Astrocyte (in vitro differentiated cells and primary cell): ENCODE measurements at regions not wholly inside any gene's neighbourhood (a gene's known extent, or its start where the extent isn't known, plus 50 kb on each side); places are given as distances from the start of the nearest gene placed in this dataset.

Experiments used
- DNase-seq: peaks from one replicate; pipeline ENCODE4 v3.0.0-alpha.2; 2010; ENCODE audit warnings: low read depth
- FAIRE-seq: peaks from 2 replicates; lab custom pipeline; 2011; peaks lifted over from hg19 to GRCh38; lab: Jason Lieb, UNC
- H2AFZ ChIP-seq: 2 replicates; pipeline ENCODE4 v1.6.0; 2012; ENCODE audit warnings: low read depth, low read length, inconsistent platforms
- H3K27ac ChIP-seq: 2 replicates; pipeline ENCODE4 v1.5.1; 2011; ENCODE audit warnings: low read depth, low read length, inconsistent platforms
- H3K27me3 ChIP-seq: 2 replicates; pipeline ENCODE4 v1.6.0; 2011; ENCODE audit warnings: low read length, inconsistent platforms; ENCODE audit not compliant: insufficient read depth
- H3K36me3 ChIP-seq: 2 replicates; pipeline ENCODE4 v1.5.1; 2011; ENCODE audit warnings: low read length, inconsistent platforms; ENCODE audit not compliant: insufficient read depth
- H3K4me1 ChIP-seq: 2 replicates; pipeline ENCODE4 v1.5.1; 2011; ENCODE audit warnings: low read length, inconsistent platforms; ENCODE audit not compliant: insufficient read depth
- H3K4me2 ChIP-seq: 2 replicates; pipeline ENCODE4 v1.6.0; 2012; ENCODE audit warnings: low read length, inconsistent platforms
- H3K4me3 ChIP-seq: 2 replicates; pipeline ENCODE4 v1.5.1; 2011; ENCODE audit warnings: low read depth, mild to moderate bottlenecking, low read length, inconsistent platforms; ENCODE audit not compliant: insufficient read depth
- H3K79me2 ChIP-seq: 2 replicates; pipeline ENCODE4 v1.6.0; 2012; ENCODE audit warnings: mild to moderate bottlenecking, low read length, inconsistent platforms; ENCODE audit not compliant: insufficient read depth
- H3K9ac ChIP-seq: 2 replicates; pipeline ENCODE4 v1.6.0; 2012; ENCODE audit warnings: mild to moderate bottlenecking, low read length, inconsistent platforms
- H3K9me3 ChIP-seq: 2 replicates; pipeline ENCODE4 v1.5.1; 2012; ENCODE audit warnings: low read depth, mild to moderate bottlenecking, low read length, inconsistent platforms; ENCODE audit not compliant: insufficient read depth
- H4K20me1 ChIP-seq: 2 replicates; pipeline ENCODE4 v1.6.0; 2012; ENCODE audit warnings: low read length, inconsistent platforms; ENCODE audit not compliant: insufficient read depth
- H3K27ac Mint-ChIP-seq: one replicate; pipeline ENCODE4 v1.8.0; 2021; ENCODE audit warnings: mild to moderate bottlenecking, mixed read lengths; ENCODE audit not compliant: unreplicated experiment
- H3K27me3 Mint-ChIP-seq: one replicate; pipeline ENCODE4 v1.8.0; 2021; ENCODE audit warnings: low read depth, mixed read lengths; ENCODE audit not compliant: unreplicated experiment
- H3K36me3 Mint-ChIP-seq: one replicate; pipeline ENCODE4 v1.8.0; 2021; ENCODE audit warnings: low read depth, mixed read lengths; ENCODE audit not compliant: unreplicated experiment
- H3K4me1 Mint-ChIP-seq: one replicate; pipeline ENCODE4 v1.8.0; 2021; ENCODE audit warnings: low read depth, mixed read lengths; ENCODE audit not compliant: unreplicated experiment
- H3K4me3 Mint-ChIP-seq: one replicate; pipeline ENCODE4 v1.8.0; 2021; ENCODE audit warnings: mild to moderate bottlenecking, moderate library complexity, mixed read lengths; ENCODE audit not compliant: unreplicated experiment
- H3K9me3 Mint-ChIP-seq: one replicate; pipeline ENCODE4 v1.8.0; 2021; ENCODE audit warnings: mild to moderate bottlenecking, mixed read lengths; ENCODE audit not compliant: unreplicated experiment
- EZH2 ChIP-seq: IDR thresholded peaks from 2 replicates; pipeline ENCODE4 v1.6.1; 2012; ENCODE audit warnings: mild to moderate bottlenecking, low read length, inconsistent platforms; ENCODE audit not compliant: insufficient read depth
- TF ChIP-seq, protein P1 (sequence below): IDR thresholded peaks from 2 replicates; pipeline ENCODE4 v1.5.1; 2011; ENCODE audit warnings: low read depth, mild to moderate bottlenecking, inconsistent platforms, low read length, moderate library complexity; ENCODE audit not compliant: insufficient read depth

DNA sequence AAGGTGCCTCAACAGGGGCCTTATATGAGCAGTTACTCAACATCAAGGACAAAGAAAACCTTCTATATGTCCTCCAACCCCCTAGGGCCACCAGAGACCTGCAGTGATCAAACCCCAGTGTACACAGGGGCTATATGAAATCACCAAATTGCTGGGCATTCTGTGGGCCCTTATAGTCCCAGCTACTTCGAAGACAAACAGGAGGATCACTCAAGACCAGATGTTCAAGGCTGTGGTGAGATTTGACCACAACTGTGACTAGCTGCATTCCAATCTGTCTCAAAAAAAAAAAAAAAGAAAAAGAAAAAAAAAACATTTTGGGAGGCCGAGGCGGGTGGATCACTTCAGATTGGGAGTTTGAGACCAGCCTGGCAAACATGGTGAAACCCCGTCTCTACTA lies 51.0 kb upstream of the PRB2 start:
- no peak overlapping the region for H3K9ac ChIP-seq
- no peak overlapping the region for H3K27ac ChIP-seq
- H3K4me3 ChIP-seq = no peak overlapping the region
- H4K20me1 ChIP-seq = no peaks in the 10 kb centered on the region
- H3K27ac Mint-ChIP-seq = no peak overlapping the region
- H2AFZ ChIP-seq = no peak overlapping the region
- peaks cover 9% of the 10 kb centered on the region for H3K27me3 Mint-ChIP-seq
- TF ChIP-seq, protein P1, sequence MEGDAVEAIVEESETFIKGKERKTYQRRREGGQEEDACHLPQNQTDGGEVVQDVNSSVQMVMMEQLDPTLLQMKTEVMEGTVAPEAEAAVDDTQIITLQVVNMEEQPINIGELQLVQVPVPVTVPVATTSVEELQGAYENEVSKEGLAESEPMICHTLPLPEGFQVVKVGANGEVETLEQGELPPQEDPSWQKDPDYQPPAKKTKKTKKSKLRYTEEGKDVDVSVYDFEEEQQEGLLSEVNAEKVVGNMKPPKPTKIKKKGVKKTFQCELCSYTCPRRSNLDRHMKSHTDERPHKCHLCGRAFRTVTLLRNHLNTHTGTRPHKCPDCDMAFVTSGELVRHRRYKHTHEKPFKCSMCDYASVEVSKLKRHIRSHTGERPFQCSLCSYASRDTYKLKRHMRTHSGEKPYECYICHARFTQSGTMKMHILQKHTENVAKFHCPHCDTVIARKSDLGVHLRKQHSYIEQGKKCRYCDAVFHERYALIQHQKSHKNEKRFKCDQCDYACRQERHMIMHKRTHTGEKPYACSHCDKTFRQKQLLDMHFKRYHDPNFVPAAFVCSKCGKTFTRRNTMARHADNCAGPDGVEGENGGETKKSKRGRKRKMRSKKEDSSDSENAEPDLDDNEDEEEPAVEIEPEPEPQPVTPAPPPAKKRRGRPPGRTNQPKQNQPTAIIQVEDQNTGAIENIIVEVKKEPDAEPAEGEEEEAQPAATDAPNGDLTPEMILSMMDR = no peak
- no peak for TF ChIP-seq EZH2
- H3K4me2 ChIP-seq = no peak overlapping the region
- H3K36me3 Mint-ChIP-seq = no peaks in the 10 kb centered on the region
- no peaks in the 10 kb centered on the region for H3K9me3 ChIP-seq
- no peaks in the 10 kb centered on the region for H3K27me3 ChIP-seq
- H3K4me3 Mint-ChIP-seq = no peak overlapping the region
- no peaks in the 10 kb centered on the region for H3K4me1 ChIP-seq
- H3K9me3 Mint-ChIP-seq = no peaks in the 10 kb centered on the region
- H3K36me3 ChIP-seq = no peaks in the 10 kb centered on the region
- FAIRE-seq (no peak), DNase-seq (no peak)
- H3K4me1 Mint-ChIP-seq = peaks cover 14% of the 10 kb centered on the region
- H3K79me2 ChIP-seq = no peaks in the 10 kb centered on the region

DNA sequence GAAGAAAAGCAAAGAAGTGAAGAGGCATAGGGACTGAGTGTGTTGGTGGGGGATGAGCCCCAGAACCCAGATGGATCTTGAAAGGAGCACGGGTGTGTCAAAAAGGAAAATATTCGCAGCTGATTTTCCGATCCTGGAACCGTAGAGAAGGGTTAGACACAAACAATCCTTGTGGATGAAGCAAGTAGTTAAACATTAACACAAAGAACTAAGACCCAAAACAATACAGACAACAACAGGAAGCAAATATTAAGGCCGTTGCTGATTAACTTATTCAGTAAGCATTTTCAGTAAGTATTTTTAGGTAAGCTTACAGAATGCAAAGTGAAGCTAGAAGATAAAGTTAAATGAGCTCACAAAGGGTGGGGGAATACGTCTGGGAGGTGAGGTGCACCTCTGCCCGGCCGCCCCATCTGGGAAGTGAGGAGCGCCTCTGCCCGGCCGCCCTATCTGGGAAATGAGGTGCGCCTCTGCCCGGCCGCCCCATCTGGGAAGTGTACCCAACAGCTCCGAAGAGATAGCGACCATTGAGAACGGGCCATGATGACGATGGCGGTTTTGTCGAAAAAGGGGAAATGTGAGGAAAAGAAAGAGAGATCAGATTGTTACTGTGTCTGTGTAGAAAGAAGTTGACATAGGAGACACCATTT lies 62.8 kb upstream of the PRB2 start:
- Histone ChIP-seq H3K79me2 (no peaks in the 10 kb centered on the region), H3K9ac (no peak overlapping the region), H3K27ac (no peak overlapping the region), H2AFZ (no peak overlapping the region), H3K4me1 (no peaks in the 10 kb centered on the region), H3K36me3 (no peaks in the 10 kb centered on the region), H3K4me3 (no peak overlapping the region), H3K9me3 (no peaks in the 10 kb centered on the region), H3K4me2 (no peak overlapping the region), H4K20me1 (no peaks in the 10 kb centered on the region), H3K27me3 (no peaks in the 10 kb centered on the region)
- TF ChIP-seq EZH2 = no peak
- TF ChIP-seq, protein P1 = no peak
- H3K9me3 Mint-ChIP-seq = no peaks in the 10 kb centered on the region
- no peak overlapping the region for H3K4me3 Mint-ChIP-seq
- H3K27me3 Mint-ChIP-seq = no peaks in the 10 kb centered on the region
- no peaks in the 10 kb centered on the region for H3K36me3 Mint-ChIP-seq
- H3K4me1 Mint-ChIP-seq = peaks cover 2% of the 10 kb centered on the region
- no peak overlapping the region for H3K27ac Mint-ChIP-seq
- no peak for FAIRE-seq
- no peak for DNase-seq

DNA sequence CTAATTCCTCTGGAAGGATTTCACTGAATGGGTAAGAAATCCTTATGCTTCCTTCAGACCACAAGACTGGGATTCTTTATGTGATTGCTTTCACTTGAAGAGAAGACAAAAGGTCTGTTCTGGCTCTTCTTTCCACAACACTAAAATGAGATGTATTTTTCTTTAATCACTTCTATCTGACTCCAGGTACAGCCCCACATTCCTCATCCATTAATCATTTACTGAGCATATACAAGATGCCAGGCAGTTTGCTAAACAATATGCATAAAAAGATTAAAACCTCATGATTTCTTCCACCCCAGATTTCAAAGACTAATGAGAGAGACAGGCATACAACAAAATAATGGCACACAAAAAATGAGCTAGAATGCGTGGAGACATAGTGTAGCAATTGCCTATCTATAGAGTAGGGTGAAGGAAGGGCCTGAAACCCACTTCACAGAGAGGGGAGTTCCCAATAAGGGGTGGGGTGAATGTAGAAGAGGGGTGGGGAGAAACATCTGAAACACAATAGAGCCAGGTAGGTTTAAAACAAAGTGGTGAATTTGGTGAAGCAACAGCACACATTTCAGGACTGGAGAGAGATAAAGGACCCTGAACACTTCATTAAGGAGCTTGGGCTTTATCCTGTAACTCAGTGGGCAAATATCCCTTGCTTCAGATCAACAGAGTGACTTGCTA lies 65.1 kb upstream of the PRB2 start:
- Mint-ChIP-seq H3K27me3 (peaks cover 8% of the 10 kb centered on the region), H3K9me3 (no peaks in the 10 kb centered on the region), H3K4me1 (peaks cover 2% of the 10 kb centered on the region), H3K36me3 (no peaks in the 10 kb centered on the region), H3K4me3 (no peak overlapping the region), H3K27ac (no peak overlapping the region)
- TF ChIP-seq, protein P1 = no peak
- TF ChIP-seq EZH2 = no peak
- DNase-seq (no peak), FAIRE-seq (no peak)
- no peak overlapping the region for H3K4me3 ChIP-seq
- no peak overlapping the region for H3K9ac ChIP-seq
- no peak overlapping the region for H3K27ac ChIP-seq
- no peaks in the 10 kb centered on the region for H3K79me2 ChIP-seq
- H3K4me1 ChIP-seq = no peaks in the 10 kb centered on the region
- no peaks in the 10 kb centered on the region for H3K27me3 ChIP-seq
- no peaks in the 10 kb centered on the region for H3K36me3 ChIP-seq
- no peaks in the 10 kb centered on the region for H3K9me3 ChIP-seq
- H4K20me1 ChIP-seq = no peaks in the 10 kb centered on the region
- no peak overlapping the region for H2AFZ ChIP-seq
- H3K4me2 ChIP-seq = no peak overlapping the region
